Dermis blood vessel endothelial cell (primary cell): ENCODE measurements at regions not wholly inside any gene's neighbourhood (a gene's known extent, or its start where the extent isn't known, plus 50 kb on each side); places are given as distances from the start of the nearest gene placed in this dataset.
"Not testable (repeated sequence)": the region's sequence is repeated elsewhere in the genome, so short reads cannot be mapped to it uniquely, and the experiment has no call there.

Source experiments
- DNase-seq: peaks from one replicate; pipeline ENCODE4 v3.0.0; 2010

- no peak for DNase-seq
These were observed 118.9 kb upstream of the CAB39 start for GRCh38 chr2:230593765-230594164.

DNA sequence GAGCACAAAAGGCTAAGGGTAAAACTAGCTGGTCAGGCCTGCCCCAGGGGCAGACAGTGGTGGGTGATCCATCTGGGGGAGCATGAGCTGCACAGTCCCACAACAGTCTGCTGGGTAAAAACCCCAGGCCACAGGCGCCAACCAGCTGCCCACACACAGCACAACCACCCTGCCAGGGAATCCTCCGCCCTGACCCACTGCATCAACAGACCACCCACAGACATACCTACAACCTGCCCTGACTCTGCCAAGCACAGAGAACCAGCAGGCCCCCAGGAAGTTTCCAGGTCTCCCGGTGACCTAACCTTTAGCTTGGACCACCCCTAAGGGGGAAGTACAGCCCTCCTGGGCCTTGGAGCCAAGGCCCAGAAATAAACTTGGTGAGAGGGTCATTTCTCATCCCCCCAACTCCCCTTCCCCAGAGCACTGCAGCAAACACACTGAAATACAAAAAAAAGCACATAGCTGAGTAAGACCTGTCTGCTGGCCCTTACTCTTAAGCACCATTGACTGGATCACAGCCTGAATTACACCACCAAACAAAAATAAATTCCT lies 118.3 kb upstream of the CAB39 start:
- no peak for DNase-seq

GRCh38 chr2:230599853-230600252 lies 112.8 kb upstream of the CAB39 start:
- DNase-seq: no peak

DNA sequence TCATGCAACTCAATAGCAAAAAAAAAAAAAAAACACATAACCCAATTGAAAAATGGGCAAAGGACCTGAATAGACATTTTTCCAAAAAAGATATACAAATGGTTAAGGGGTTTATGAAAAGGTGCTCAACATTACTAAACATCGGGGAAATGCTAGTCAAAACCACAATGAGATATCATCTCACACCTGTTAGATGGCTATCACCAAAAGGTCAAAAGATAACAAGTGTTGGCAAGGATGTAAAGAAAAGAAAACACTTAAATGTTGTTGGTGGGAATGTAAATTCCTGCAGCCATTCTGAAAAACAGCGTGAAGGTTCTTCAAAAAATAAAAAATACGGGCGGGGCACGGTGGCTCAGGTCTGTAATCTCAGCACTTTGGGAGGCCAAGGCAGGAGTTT lies 112.4 kb upstream of the CAB39 start:
- DNase-seq: no peak

GRCh38 chr2:230600881-230601280 lies 111.8 kb upstream of the CAB39 start:
- DNase-seq: no peak

DNA sequence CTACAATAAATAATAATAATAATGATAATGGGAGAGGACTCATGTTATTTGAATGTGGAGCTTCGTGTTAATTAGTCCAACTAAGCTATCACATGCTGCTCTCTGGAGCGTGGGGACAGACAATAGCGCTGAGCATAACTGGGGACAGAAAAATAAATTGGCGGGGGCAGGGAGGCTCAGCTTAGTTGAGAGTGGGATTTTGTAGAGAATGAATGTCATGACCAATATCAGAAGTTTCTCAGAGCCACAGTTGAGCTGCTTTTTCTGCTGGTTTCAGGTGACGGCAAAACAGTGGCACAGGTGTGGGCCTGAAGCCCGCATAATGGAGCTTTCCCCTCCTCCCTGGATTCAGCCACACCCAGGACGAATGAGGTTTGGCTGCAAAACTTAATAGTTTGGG lies 111.1 kb upstream of the CAB39 start:
- DNase-seq: no peak

- no peak for DNase-seq
These were observed 109.9 kb upstream of the CAB39 start for GRCh38 chr2:230602562-230603230.

DNA sequence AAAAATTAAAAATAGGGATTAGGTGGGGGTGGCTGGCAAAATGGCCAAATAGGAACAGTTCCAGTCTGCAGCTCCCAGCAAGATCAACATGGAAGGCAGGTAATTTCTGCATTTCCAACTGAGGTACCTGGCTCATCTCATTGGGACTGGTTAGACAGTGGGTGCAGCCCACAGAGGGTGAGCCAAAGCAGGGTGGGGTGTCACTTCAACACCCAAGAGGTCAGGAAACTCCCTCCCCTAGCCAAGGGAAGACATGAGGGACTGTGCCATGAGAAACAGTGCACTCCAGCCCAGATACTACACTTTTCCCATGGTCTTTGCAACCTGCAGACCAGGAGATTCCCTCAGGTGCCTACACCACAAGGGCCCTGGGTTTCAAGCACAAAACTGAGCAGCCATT lies 109.3 kb upstream of the CAB39 start:
- not testable (repeated sequence) for DNase-seq

DNA sequence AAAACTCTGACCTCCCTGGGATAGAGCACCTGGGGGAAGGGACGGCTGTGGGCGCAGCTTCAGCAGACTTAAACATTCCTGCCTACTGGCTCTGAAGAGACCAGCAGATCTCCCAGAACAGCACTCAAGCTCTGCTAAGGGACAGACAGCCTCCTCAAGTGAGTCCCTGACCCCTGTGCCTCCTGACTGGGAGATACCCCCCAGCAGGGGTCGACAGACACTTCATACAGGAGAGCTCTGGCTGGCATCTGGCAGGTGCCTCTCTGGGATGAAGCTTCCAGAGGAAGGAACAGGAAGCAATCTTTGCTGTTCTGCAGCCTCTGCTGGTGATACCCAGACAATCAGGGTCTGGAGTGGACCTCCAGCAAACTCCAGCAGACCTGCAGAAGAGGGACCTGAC lies 108.5 kb upstream of the CAB39 start:
- not testable (repeated sequence) for DNase-seq

- DNase-seq: no peak
These were observed 98.6 kb upstream of the CAB39 start for GRCh38 chr2:230614040-230614439.

- DNase-seq: no peak
These were observed 97.7 kb upstream of the CAB39 start for GRCh38 chr2:230614913-230615332.

DNA sequence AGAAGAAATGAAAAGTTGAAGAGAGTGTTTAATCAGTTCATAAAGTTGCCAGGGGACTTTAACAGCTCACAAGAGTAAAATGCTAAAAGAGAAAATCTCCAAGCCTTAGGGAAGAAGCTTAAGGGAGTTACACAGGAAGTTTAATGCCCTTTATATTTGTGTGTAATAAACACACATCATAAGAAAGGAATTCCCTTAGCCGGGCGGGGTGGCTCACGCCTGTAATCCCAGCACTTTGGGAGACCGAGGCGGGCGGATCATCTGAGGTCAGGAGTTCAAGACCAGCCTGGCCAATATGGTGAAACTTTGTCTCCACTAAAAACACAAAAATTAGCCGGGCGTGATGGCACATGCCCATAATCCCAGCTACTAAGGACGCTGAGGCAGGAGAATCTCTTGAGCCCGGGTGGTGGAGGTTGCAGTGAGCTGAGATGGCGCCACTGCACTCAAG lies 95.4 kb upstream of the CAB39 start:
- peak; percentile 17 for DNase-seq

GRCh38 chr2:230619491-230619890 lies 93.2 kb upstream of the CAB39 start:
- DNase-seq: no peak

- DNase-seq: not testable (repeated sequence)
These were observed 87.4 kb upstream of the CAB39 start for GRCh38 chr2:230625220-230625619.

GRCh38 chr2:230627091-230627490 lies 85.6 kb upstream of the CAB39 start:
- DNase-seq: not testable (repeated sequence)

DNA sequence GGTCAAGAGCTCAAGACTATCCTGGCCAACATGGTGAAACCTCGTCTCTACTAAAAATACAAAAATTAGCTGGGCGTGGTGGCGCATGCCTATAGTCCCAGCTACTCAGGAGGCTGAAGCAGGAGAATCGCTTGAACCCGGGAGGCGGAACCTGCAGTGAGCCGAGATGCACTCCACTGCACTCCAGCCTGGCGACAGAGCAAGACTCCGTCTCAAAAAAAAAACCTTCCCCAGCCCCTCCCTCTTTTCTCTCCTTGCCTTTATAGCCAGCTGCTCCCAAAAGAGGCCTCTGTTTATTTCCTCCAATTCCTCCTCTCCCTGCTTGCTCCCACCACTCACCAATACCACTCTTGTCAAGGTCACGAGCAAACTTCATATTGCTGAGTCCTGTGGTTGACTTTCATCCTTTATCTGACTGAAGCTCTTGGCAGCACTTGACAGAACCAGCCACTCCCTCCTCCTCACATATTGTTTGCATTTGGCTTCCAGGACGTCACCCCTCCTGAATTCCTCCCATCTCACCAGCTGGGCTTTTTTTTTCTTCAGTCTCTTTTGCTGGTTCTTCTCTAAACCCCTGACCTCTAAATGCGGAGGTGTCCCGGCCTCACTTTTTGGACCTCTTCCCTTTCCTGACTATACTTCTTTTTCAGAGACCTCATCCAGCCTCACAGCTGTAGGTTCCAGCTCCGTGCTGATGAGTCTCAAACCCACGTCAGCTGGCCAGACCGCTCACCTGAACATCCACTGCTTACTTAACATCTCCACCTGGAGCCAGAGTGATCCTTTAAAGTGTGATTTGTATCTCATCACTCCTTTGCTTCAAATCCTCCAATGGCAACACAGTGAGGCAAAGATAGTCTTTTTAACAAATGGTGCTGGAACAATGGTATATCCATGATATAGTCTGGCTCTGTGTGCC lies 84.6 kb upstream of the CAB39 start:
- peak; percentile 15 for DNase-seq

DNA sequence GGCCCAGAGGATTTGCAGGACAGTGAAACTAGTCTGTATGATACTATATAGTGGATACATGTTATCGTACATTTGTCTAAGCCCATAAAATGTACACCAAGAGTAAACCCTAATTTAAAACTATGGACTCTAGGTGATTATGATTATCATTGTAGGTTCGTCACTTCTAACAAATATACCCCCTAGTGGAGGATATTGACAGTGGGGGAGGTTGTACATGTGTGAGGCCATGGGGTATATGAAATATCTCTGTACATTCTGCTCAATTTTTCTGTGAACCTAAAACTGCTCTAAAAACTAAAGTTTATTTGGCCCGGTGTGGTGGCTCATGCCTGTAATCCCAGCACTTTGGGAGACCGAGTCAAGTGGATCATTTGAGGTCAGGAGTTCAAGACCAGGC lies 81.2 kb upstream of the CAB39 start:
- no peak for DNase-seq

DNA sequence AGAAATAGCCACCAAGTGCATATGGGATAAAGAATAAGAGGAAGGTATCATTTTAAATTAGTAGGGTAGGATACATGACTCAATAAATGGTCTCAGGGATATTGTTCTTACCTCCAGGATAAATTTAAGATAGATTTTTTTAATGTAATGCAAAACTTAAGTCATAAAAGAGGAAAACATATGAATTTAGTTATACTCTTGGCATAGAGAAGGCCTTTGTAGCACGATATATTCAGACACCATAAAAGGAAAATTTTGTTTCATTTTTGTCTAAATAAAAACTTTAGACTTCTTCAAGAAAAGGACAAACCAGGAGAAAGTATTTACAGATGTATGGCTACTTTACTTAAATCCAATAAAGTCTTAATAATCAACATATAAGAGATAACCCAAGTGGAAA lies 78.5 kb upstream of the CAB39 start:
- no peak for DNase-seq

DNA sequence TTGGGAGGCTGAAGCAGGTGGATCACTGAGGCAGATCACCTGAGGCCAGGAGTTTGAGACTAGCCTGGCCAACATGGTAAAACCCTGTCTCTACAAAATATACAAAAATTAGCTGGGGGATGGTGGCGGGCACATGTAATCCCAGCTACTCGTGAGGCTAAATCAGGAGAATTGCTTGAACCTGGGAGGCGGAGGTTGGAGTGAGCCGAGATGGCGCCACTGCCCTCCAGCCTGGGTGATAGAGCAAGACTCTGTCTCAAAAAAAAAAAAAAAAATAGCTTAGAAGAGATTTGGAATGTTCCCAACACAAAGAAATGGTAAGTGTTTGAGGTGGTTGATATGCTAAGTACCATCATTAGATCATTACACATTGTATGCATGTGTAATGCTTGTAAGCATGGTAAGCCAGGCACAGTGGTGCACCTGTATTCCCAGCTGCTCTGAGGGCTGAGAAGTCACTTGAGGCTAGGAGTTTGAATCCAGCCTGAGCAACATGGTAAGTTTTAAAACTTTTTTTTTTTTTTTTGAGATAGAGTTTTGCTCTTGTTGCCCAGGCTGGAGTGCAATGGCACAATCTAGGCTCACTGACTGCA lies 77.8 kb upstream of the CAB39 start:
- DNase-seq: not testable (repeated sequence)

- DNase-seq: no peak
These were observed 75.9 kb upstream of the CAB39 start for GRCh38 chr2:230636684-230637271.

GRCh38 chr2:230637486-230637885 lies 75.2 kb upstream of the CAB39 start:
- DNase-seq: not testable (repeated sequence)

DNA sequence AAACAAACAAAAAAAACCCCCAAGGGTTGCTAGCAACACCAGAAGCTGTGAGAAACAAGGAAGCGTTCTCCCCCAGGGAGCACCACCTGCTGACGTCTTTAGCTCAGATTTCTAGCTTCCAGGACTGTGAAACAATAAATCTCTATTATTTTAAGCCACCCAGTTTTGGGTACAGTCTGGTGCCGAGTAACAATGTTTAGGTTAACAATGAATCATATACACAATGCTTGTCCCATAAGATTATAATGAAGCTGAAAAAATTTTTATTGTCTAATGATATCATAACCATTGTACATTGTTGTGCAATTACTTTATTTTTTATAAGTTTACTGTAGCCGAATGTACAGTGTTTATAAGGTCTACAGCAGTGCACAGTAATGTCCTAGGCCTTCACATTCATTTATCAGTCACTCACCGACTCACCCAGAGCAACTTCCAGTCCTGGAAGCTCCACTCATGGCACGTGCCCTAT lies 72.1 kb upstream of the CAB39 start:
- no peak for DNase-seq

- DNase-seq: no peak
These were observed 69.7 kb upstream of the CAB39 start for GRCh38 chr2:230642966-230643365.
